ENCODE measurements at regions not wholly inside any gene's neighbourhood (a gene's known extent, or its start where the extent isn't known, plus 50 kb on each side); places are given as distances from the start of the nearest gene placed in this dataset.

DNA sequence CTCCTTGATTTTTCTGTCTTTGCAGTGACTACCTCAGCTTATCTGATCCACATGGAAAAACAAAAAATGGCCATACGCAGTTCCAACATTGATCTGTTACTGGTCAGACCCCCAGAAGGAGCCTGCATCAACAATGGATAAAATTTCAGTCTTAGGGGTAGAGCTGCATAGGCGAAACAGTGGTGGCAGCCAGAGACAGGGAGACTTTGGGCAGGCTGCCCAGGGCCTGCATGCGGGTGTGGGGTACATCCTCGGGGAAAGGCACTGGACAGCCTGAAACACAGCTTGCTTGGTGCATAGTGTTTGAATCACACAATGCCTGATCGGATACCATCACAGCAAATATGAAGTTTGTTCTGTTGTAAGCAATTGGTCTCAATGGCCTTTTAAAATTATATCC is 847.8 kb downstream of the QKI start:
- TF ChIP-seq, protein P1, sequence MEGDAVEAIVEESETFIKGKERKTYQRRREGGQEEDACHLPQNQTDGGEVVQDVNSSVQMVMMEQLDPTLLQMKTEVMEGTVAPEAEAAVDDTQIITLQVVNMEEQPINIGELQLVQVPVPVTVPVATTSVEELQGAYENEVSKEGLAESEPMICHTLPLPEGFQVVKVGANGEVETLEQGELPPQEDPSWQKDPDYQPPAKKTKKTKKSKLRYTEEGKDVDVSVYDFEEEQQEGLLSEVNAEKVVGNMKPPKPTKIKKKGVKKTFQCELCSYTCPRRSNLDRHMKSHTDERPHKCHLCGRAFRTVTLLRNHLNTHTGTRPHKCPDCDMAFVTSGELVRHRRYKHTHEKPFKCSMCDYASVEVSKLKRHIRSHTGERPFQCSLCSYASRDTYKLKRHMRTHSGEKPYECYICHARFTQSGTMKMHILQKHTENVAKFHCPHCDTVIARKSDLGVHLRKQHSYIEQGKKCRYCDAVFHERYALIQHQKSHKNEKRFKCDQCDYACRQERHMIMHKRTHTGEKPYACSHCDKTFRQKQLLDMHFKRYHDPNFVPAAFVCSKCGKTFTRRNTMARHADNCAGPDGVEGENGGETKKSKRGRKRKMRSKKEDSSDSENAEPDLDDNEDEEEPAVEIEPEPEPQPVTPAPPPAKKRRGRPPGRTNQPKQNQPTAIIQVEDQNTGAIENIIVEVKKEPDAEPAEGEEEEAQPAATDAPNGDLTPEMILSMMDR (conservative IDR thresholded peaks at IDR 0.05; ENCODE audit: low read length): no peak
- TF ChIP-seq EZH2phosphoT487 (IDR thresholded peaks at IDR 0.05; ENCODE audit: borderline replicate concordance): no peak
